Muscle layer of duodenum (tissue), 2 donors: ENCODE measurements at regions not wholly inside any gene's neighbourhood (a gene's known extent, or its start where the extent isn't known, plus 50 kb on each side); places are given as distances from the start of the nearest gene placed in this dataset.

Experiments
- H3K27ac ChIP-seq: one replicate; pipeline ENCODE4 v1.7.0; 2013; ENCODE audit warnings: mild to moderate bottlenecking, low read length
- H3K27me3 ChIP-seq: one replicate; pipeline ENCODE4 v1.7.0; 2013; ENCODE audit warnings: low read depth, mild to moderate bottlenecking, control low read depth, low read length
- H3K36me3 ChIP-seq, 2 donors: one replicate each; pipeline ENCODE4 v1.7.0; 2013; ENCODE audit warnings: low read length in 2 of 2, control low read depth in 1 of 2, mild to moderate bottlenecking in 1 of 2; ENCODE audit not compliant: insufficient read depth in 2 of 2, control insufficient read depth in 1 of 2
- H3K4me1 ChIP-seq, 2 donors: one replicate each; pipeline ENCODE4 v1.7.0; 2013; ENCODE audit warnings: low read length in 2 of 2, mild to moderate bottlenecking in 2 of 2, control low read depth in 1 of 2, moderate library complexity in 1 of 2; ENCODE audit not compliant: insufficient read depth in 2 of 2, control insufficient read depth in 1 of 2
- H3K4me3 ChIP-seq, 2 donors: one replicate each; pipeline ENCODE4 v1.7.0; 2013; ENCODE audit warnings: low read length in 2 of 2, low read depth in 1 of 2, mild to moderate bottlenecking in 1 of 2
- H3K9me3 ChIP-seq, 2 donors: one replicate each; pipeline ENCODE4 v1.7.0; 2013; ENCODE audit warnings: low read length in 2 of 2, control low read depth in 1 of 2, mild to moderate bottlenecking in 1 of 2; ENCODE audit not compliant: control insufficient read depth in 1 of 2
- donor health status: healthy.

DNA sequence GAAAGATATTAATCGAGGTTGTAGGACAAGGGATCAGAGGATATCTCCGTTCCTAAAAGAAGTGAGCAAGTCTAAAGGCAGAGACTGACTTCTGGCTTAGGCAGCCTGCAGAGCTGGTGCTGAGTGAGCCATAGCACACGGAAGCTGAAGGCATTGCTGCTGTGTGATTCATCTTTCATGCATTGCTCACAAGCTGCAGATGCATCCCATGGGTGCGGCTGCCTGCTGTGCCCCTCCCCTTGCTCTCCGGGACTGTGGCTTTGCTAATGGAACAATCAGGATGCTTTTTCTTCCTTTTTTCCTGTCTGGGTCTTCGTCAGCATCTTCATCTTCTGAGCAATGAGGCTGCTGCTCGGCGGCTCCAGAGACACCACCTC lies 341.4 kb downstream of the DIRAS2 start:
- Histone ChIP-seq H3K36me3 (no peaks in the 10 kb centered on the region), H3K9me3 (no peaks in the 10 kb centered on the region), H3K27ac (no peak overlapping the region), H3K27me3 (no peaks in the 10 kb centered on the region), H3K4me3 (no peak overlapping the region), H3K4me1 (no peaks in the 10 kb centered on the region)

GRCh38 chr9:90303655-90304054 lies 339.0 kb downstream of the DIRAS2 start:
- Histone ChIP-seq H3K27me3 (no peaks in the 10 kb centered on the region), H3K4me3 (no peak overlapping the region), H3K4me1 (peaks cover 0 to 7% of the 10 kb centered on the region in 2 donors), H3K9me3 (no peaks in the 10 kb centered on the region), H3K36me3 (no peaks in the 10 kb centered on the region), H3K27ac (no peak overlapping the region)

- H3K27me3 ChIP-seq, result no peaks in the 10 kb centered on the region
- no peak overlapping the region for H3K4me3 ChIP-seq
- H3K36me3 ChIP-seq, result no peaks in the 10 kb centered on the region
- no peak overlapping the region for H3K27ac ChIP-seq
- peaks cover 0 to 7% of the 10 kb centered on the region in 2 donors for H3K4me1 ChIP-seq
- H3K9me3 ChIP-seq, result no peaks in the 10 kb centered on the region
Observed at GRCh38 chr9:90306158-90306557, 336.5 kb downstream of the DIRAS2 start.

GRCh38 chr9:90307167-90307833 lies 335.3 kb downstream of the DIRAS2 start:
- Histone ChIP-seq H3K27ac (no peak overlapping the region), H3K36me3 (no peaks in the 10 kb centered on the region), H3K9me3 (no peaks in the 10 kb centered on the region), H3K4me1 (peaks cover 0 to 7% of the 10 kb centered on the region in 2 donors), H3K4me3 (no peak overlapping the region), H3K27me3 (no peaks in the 10 kb centered on the region)

- Histone ChIP-seq H3K27me3 (no peaks in the 10 kb centered on the region), H3K4me3 (no peak overlapping the region), H3K9me3 (no peaks in the 10 kb centered on the region), H3K36me3 (no peaks in the 10 kb centered on the region), H3K27ac (no peak overlapping the region), H3K4me1 (peaks cover 0 to 7% of the 10 kb centered on the region in 2 donors)
Observed at GRCh38 chr9:90307891-90308290, 334.7 kb downstream of the DIRAS2 start.

DNA sequence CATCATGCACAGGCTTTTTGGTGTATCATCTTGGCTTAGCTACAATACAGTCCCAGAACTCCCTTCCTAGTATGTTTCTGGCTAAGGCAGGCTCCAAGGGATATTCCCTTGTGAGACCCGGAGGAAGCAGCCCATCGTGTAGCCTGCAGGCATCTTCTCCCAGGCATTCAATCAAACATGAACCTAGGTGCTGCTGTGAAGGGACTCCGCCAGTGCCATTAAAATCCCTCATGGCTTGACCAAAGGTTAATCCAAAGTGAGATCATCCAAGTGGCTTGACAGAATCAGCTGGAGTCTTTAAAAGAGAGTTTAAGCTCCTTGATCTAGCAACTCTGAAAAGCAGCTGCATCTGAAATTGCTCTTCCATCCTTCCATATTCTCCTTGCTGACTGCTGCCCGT lies 333.9 kb downstream of the DIRAS2 start:
- H3K27me3 ChIP-seq, result no peaks in the 10 kb centered on the region
- no peak overlapping the region for H3K4me3 ChIP-seq
- H3K4me1 ChIP-seq, result peaks cover 0 to 7% of the 10 kb centered on the region in 2 donors
- H3K9me3 ChIP-seq, result no peaks in the 10 kb centered on the region
- H3K27ac ChIP-seq, result no peak overlapping the region
- no peaks in the 10 kb centered on the region for H3K36me3 ChIP-seq

DNA sequence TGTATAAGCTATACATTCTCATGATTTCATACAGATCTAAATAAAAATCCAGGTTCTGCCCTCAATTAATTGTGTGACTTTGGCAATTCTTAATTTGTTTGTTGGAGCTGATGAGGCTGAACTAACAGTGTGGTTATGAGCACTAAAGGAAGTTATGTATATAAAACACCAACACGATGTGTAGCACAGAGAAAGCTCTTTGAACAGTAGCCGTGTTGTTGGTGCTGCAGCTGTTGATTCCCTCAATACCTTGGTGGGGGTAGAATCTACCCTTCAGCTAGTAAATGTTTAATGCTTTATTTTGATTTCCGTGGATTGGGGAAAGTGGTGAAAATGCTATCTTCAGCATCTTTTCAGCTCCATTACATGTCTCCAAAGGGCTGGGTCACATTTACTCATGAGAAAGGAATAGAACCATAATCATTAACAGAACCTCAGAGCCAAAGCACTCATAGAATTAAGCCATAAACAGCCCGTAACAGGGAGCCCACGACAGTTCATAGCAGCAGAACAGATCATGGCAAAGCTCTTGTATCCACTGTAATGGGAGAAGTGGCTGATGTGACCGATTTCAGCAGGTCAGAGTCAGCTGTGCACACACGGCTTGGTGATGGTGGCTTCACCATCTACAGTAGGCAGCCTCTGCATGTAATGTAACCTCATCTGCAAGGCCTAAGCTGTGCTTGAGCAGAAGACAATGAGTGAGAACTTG lies 332.7 kb downstream of the DIRAS2 start:
- H3K27me3 ChIP-seq, result no peaks in the 10 kb centered on the region
- no peaks in the 10 kb centered on the region for H3K9me3 ChIP-seq
- no peak overlapping the region for H3K27ac ChIP-seq
- peaks cover 0 to 7% of the 10 kb centered on the region in 2 donors for H3K4me1 ChIP-seq
- no peak overlapping the region for H3K4me3 ChIP-seq
- no peaks in the 10 kb centered on the region for H3K36me3 ChIP-seq

- H3K27me3 ChIP-seq, result no peaks in the 10 kb centered on the region
- peaks cover 0 to 7% of the 10 kb centered on the region in 2 donors for H3K4me1 ChIP-seq
- H3K36me3 ChIP-seq, result no peaks in the 10 kb centered on the region
- H3K9me3 ChIP-seq, result no peaks in the 10 kb centered on the region
- H3K27ac ChIP-seq, result no peak overlapping the region
- no peak overlapping the region for H3K4me3 ChIP-seq
Observed at GRCh38 chr9:90310521-90310876, 332.1 kb downstream of the DIRAS2 start.

GRCh38 chr9:90311811-90312210 lies 330.8 kb downstream of the DIRAS2 start:
- Histone ChIP-seq H3K27me3 (no peaks in the 10 kb centered on the region), H3K4me1 (peaks cover 0 to 7% of the 10 kb centered on the region in 2 donors), H3K9me3 (no peaks in the 10 kb centered on the region), H3K27ac (no peak overlapping the region), H3K4me3 (no peak overlapping the region), H3K36me3 (no peaks in the 10 kb centered on the region)

DNA sequence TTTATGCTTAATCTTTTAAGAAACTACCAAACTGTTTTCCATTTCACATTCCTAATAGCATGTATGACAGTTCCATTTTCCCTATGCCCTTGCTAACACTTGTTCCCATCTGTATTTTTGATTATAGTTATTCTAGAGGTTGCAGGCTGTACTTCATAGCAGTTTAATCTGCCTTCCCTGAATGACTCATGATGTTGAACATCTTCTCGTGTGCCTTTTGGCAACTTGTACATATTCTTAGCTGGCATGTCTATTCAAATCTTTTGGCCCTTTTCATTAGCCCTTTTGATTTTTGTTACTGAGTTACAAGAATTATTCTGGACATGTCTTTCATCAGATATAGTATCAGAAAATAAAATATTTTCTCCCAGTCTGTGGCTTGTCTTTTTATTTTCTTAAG lies 320.3 kb downstream of the DIRAS2 start:
- no peak overlapping the region for H3K27ac ChIP-seq

DNA sequence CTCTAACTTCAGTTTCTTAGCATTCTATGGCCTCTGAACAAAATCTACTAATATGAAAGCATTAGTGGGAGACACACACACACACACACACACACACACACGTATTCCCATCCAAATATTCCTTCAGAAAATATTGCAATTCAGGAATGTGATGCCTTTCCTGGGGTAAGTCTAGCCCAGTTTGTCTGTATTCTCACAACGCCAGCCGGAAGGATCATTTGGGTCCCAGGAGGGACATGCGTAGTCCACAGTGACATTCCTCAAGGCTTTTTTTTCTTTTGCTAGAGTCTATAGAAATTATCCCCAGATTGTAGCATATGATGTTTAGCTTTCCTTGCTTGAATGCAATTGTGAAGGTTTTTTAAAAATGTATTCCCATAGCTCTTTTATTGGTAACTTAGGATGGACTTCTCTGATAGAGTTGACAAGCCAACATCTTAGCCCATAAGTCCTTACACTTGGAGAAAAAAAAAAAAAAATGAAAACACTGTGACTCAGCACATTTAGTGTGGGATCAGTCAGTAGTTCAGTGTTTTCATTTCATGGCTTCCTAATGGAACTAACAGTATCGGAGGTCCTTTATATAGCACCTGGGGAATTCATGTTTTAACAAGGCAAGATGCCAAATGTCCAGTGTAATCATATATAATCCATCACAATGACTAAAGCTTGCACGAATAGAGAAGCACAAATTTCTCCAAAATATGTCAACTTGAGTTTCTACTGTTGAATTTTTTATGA lies 316.5 kb downstream of the DIRAS2 start:
- H3K27me3 ChIP-seq, result no peaks in the 10 kb centered on the region
- H3K27ac ChIP-seq, result no peak overlapping the region
- H3K9me3 ChIP-seq, result no peaks in the 10 kb centered on the region
- no peaks in the 10 kb centered on the region for H3K4me1 ChIP-seq
- H3K4me3 ChIP-seq, result no peak overlapping the region
- no peaks in the 10 kb centered on the region for H3K36me3 ChIP-seq

More for the DNA sequence above, 320.3 kb downstream of the DIRAS2 start:
- Histone ChIP-seq H3K27me3 (no peaks in the 10 kb centered on the region), H3K4me1 (no peaks in the 10 kb centered on the region), H3K4me3 (no peak overlapping the region), H3K9me3 (no peaks in the 10 kb centered on the region), H3K36me3 (no peaks in the 10 kb centered on the region)
